Neural progenitor cell (in vitro differentiated cells): ENCODE measurements at regions not wholly inside any gene's neighbourhood (a gene's known extent, or its start where the extent isn't known, plus 50 kb on each side); places are given as distances from the start of the nearest gene placed in this dataset.

Experiments
- EZH2 ChIP-seq: fragments of 200-600 bp; sonication (generic); IDR thresholded peaks from 2 replicates; pipeline ENCODE4 v1.6.1; 2017; ENCODE audit warnings: antibody characterized with exemption, mild to moderate bottlenecking, moderate library complexity
- EZH2phosphoT487 ChIP-seq: fragments of 200-600 bp; sonication (generic); IDR thresholded peaks from 2 replicates; pipeline ENCODE4 v1.6.1; 2017; ENCODE audit warnings: antibody characterized with exemption
- TF ChIP-seq, protein P1 (sequence below): fragments of 200-600 bp; sonication (generic); IDR thresholded peaks from 2 replicates; pipeline ENCODE4 v1.5.1; 2017; ENCODE audit warnings: antibody characterized with exemption, mild to moderate bottlenecking

DNA sequence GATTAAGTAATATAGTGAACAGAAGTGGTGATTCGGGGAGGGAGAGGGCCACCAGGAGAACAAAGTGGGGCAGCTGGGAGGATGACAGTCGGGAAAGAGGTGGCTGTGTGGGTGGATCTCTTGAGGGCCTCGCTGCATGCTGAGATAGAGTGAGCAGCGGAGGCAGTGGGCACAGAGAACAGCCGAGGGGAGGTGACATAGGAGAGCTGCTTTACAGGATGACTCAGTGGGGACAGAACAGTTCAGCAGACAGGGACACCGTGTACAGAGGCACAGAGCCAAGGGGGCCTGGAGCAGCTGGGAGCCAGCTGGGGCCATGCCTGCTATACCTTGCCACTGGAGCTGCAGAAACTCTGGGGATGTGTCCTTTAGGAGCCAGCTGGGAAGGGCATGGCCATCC lies 273.9 kb downstream of the GADD45G start:
- TF ChIP-seq, protein P1, sequence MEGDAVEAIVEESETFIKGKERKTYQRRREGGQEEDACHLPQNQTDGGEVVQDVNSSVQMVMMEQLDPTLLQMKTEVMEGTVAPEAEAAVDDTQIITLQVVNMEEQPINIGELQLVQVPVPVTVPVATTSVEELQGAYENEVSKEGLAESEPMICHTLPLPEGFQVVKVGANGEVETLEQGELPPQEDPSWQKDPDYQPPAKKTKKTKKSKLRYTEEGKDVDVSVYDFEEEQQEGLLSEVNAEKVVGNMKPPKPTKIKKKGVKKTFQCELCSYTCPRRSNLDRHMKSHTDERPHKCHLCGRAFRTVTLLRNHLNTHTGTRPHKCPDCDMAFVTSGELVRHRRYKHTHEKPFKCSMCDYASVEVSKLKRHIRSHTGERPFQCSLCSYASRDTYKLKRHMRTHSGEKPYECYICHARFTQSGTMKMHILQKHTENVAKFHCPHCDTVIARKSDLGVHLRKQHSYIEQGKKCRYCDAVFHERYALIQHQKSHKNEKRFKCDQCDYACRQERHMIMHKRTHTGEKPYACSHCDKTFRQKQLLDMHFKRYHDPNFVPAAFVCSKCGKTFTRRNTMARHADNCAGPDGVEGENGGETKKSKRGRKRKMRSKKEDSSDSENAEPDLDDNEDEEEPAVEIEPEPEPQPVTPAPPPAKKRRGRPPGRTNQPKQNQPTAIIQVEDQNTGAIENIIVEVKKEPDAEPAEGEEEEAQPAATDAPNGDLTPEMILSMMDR: no peak
- no peak for TF ChIP-seq EZH2
- TF ChIP-seq EZH2phosphoT487: no peak
